ENCODE measurements at regions not wholly inside any gene's neighbourhood (a gene's known extent, or its start where the extent isn't known, plus 50 kb on each side); places are given as distances from the start of the nearest gene placed in this dataset.

- in situ Hi-C loops (cut with MboI) = no loop called here
- TF ChIP-seq BDP1 (IDR thresholded peaks at IDR 0.05; ENCODE audit: insufficient read depth, insufficient read length) (no peak), IRF9 (tag; IDR thresholded peaks at IDR 0.05) (no peak), SP1 (CRISPR knock-in tag; IDR thresholded peaks at IDR 0.05) (no peak), CEBPG (CRISPR knock-in tag; IDR thresholded peaks at IDR 0.05) (no peak), CEBPG (tag; conservative IDR thresholded peaks at IDR 0.05 in 1 of 2, IDR thresholded peaks at IDR 0.05 in 1 of 2) (no peak), PBX2 (CRISPR knock-in tag; IDR thresholded peaks at IDR 0.05; ENCODE audit: low read depth) (no peak), PBX2 (tag; conservative IDR thresholded peaks at IDR 0.05; ENCODE audit: low read depth) (no peak), STAT6 (CRISPR knock-in tag; IDR thresholded peaks at IDR 0.05) (no peak), ZNF583 (CRISPR knock-in tag; IDR thresholded peaks at IDR 0.05) (no peak)
- no peaks in the 10 kb centered on the region; a peak in 3 of 5 replicates for H3K27me3 ChIP-seq (ENCODE audit: control insufficient read depth in 2 of 2, insufficient read depth in 2 of 2, low read length in 2 of 2)
- no peak for ATAC-seq
- no peak overlapping the region for H3K9ac ChIP-seq (ENCODE audit: insufficient read depth in 1 of 2, low read depth in 2 of 2, low read length in 2 of 2)
- intact Hi-C loops (cut with micrococcal nuclease) = no loop called here
- CTCF ChIA-PET (ENCODE audit: low intra/inter-chr PET ratio) = no interaction called here
- H3K9me1 ChIP-seq (ENCODE audit: control insufficient read depth, insufficient read depth, low read length) = no peaks in the 10 kb centered on the region
- 0% methylated on average over 2 of the region's 2 CpGs for WGBS (ENCODE audit: insufficient coverage, low coverage, missing lambda C conversion rate)
- no peaks in the 10 kb centered on the region for H3K36me3 ChIP-seq (ENCODE audit: control insufficient read depth, insufficient read depth, low read length)
- no peak overlapping the region for H3K4me3 ChIP-seq
- H3K79me2 ChIP-seq (ENCODE audit: control insufficient read depth, insufficient read depth, low read length) = no peaks in the 10 kb centered on the region
- H2AFZ ChIP-seq (ENCODE audit: low read depth, low read length) = no peak overlapping the region
- H3K4me2 ChIP-seq (ENCODE audit: insufficient read depth, low read length) = no peak overlapping the region
- POLR2A ChIA-PET = no interaction called here
- DNase-seq (ENCODE audit: extremely low read depth in 1 of 4, low spot score in 3 of 4) = no peak
- no peak overlapping the region for H3K27ac ChIP-seq (ENCODE audit: extremely low read depth, low read depth, low read length)
- BruUV-seq (replicated peaks) = no TSS peak
- H3K9me3 ChIP-seq (replicated peaks; ENCODE audit: control insufficient read depth, insufficient read depth, low read depth, low read length) = no peaks in the 10 kb centered on the region
- FAIRE-seq = no peak
- no peaks in the 10 kb centered on the region for H4K20me1 ChIP-seq (replicated peaks; ENCODE audit: control insufficient read depth, insufficient read depth, low read length)
- H3K4me1 ChIP-seq (replicated peaks in 1 of 2; ENCODE audit: control insufficient read depth in 2 of 2, insufficient read depth in 2 of 2, low read length in 2 of 2) = no peaks in the 10 kb centered on the region
These were observed 86.0 kb upstream of the OTX2 start for GRCh38 chr14:56896231-56896630.

Measured in K562 (cell line).